Tibial nerve (tissue), 4 donors: ENCODE measurements at regions not wholly inside any gene's neighbourhood (a gene's known extent, or its start where the extent isn't known, plus 50 kb on each side); places are given as distances from the start of the nearest gene placed in this dataset.

Experiments used
- DNase-seq, 2 donors: peaks; one replicate each; pipeline ENCODE4 v3.0.0-alpha.2; 2019; ENCODE audit warnings: low spot score in 2 of 2
- H3K27ac ChIP-seq, 4 donors: fragments of 200-600 bp; sonication (generic) in 3 of 4; one replicate each; pipeline ENCODE4 v1.5.1; 2017 to 2019; ENCODE audit warnings: mild to moderate bottlenecking in 1 of 4
- H3K27me3 ChIP-seq, 2 donors: fragments of 200-600 bp; sonication (generic) in 1 of 2; one replicate each; pipeline versions ENCODE4 v1.5.1 to v1.6.0; 2017 to 2019
- H3K36me3 ChIP-seq, 3 donors: fragments of 200-600 bp; sonication (generic); one replicate each; pipeline ENCODE4 v1.5.1; 2018 to 2019
- H3K4me1 ChIP-seq, 4 donors: fragments of 200-600 bp; sonication (generic) in 3 of 4; one replicate each; pipeline ENCODE4 v1.5.1; 2017 to 2019
- H3K4me3 ChIP-seq, 4 donors: fragments of 200-600 bp; sonication (generic) in 3 of 4; one replicate each; pipeline ENCODE4 v1.5.1; 2017 to 2019; ENCODE audit warnings: mild to moderate bottlenecking in 1 of 4, moderate library complexity in 1 of 4
- H3K9me3 ChIP-seq, 4 donors: fragments of 200-600 bp; sonication (generic) in 3 of 4; one replicate each; pipeline ENCODE4 v1.5.1; 2017 to 2019
- EP300 ChIP-seq, 2 donors: sonication (generic); formaldehyde crosslinking; IDR thresholded peaks; one replicate each; pipeline ENCODE4 v1.6.1; 2017; ENCODE audit warnings: antibody characterized with exemption in 2 of 2, mild to moderate bottlenecking in 1 of 2
- POLR2A ChIP-seq, 2 donors: fragments of 450-650 bp; IDR thresholded peaks; one replicate each; pipeline ENCODE4 v1.6.1; 2017; ENCODE audit warnings: antibody characterized with exemption in 2 of 2, mild to moderate bottlenecking in 2 of 2, moderate library complexity in 2 of 2
- WGBS, 2 donors: methylation state at CpG; one replicate each; pipeline ENCODE4 v1.1.5; 2018; 5-methylcytosine and 5-hydroxymethylcytosine counted together
- TF ChIP-seq, protein P1 (sequence below), 5 experiments: fragments of 200-600 bp in 3 of 5; fragments of 450-650 bp in 2 of 5; sonication (generic) in 3 of 5; IDR thresholded peaks; one replicate each; pipeline ENCODE4 v1.5.1; 2016 to 2019; ENCODE audit warnings: antibody characterized with exemption in 5 of 5, mild to moderate bottlenecking in 3 of 5, moderate library complexity in 2 of 5

- Histone ChIP-seq H3K4me1 (no peaks in the 10 kb centered on the region), H3K27me3 (no peaks in the 10 kb centered on the region), H3K4me3 (no peak overlapping the region), H3K27ac (no peak overlapping the region), H3K36me3 (no peaks in the 10 kb centered on the region), H3K9me3 (no peaks in the 10 kb centered on the region)
- 57 to 64% methylated on average over 21 of the region's 21 CpGs for WGBS, 2 donors
- TF ChIP-seq EP300 (IDR thresholded peaks at IDR 0.05) = no peak
- TF ChIP-seq, protein P1, sequence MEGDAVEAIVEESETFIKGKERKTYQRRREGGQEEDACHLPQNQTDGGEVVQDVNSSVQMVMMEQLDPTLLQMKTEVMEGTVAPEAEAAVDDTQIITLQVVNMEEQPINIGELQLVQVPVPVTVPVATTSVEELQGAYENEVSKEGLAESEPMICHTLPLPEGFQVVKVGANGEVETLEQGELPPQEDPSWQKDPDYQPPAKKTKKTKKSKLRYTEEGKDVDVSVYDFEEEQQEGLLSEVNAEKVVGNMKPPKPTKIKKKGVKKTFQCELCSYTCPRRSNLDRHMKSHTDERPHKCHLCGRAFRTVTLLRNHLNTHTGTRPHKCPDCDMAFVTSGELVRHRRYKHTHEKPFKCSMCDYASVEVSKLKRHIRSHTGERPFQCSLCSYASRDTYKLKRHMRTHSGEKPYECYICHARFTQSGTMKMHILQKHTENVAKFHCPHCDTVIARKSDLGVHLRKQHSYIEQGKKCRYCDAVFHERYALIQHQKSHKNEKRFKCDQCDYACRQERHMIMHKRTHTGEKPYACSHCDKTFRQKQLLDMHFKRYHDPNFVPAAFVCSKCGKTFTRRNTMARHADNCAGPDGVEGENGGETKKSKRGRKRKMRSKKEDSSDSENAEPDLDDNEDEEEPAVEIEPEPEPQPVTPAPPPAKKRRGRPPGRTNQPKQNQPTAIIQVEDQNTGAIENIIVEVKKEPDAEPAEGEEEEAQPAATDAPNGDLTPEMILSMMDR (IDR thresholded peaks at IDR 0.05) = no peak
- TF ChIP-seq POLR2A (IDR thresholded peaks at IDR 0.05) = no peak
- no peak for DNase-seq
Measured at GRCh38 chr2:66070721-66071602, 364.0 kb upstream of the MEIS1 start.

DNA sequence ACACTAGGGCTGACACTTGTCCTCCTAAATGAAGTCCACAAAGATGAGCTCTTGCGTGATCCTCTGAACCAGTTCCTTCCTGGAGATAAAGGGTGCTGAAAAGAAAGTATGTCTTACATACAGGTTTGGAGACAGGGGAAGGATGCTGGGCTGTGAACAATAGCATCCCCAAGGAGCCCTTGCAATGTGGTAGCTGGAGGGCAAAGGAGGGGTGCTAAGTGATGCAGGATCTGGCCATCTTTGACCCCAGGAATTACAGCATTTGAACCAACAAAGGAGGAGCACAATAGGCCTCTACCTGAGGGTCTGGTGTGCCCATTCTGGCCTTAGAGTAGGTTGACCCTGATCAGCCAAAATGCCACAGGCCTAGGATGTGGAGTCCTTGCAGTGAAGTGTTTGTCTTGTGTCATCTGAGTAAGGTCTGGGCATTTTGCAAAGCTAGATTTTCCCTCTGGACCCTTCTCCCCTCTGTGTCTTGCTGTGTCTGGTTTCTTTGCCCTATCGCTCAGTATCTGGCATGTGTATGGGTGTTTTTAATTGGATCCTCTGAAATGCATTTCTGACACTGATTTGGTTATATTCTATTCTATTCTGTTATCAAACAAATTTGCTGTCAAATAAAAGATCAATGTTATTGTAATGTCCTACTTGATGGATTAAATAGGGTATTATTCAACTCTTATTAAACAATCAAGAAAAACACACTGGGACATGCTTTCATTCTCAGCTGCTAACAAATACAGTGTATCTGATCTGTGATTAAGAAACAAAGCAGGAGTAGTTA lies 364.8 kb upstream of the MEIS1 start:
- DNase-seq = no peak
- H3K27ac ChIP-seq = no peak overlapping the region
- no peaks in the 10 kb centered on the region for H3K36me3 ChIP-seq
- WGBS, 2 donors = 96% methylated on average over 2 of the region's 2 CpGs
- no peak overlapping the region for H3K4me3 ChIP-seq
- TF ChIP-seq, protein P1 (IDR thresholded peaks at IDR 0.05) = no peak
- TF ChIP-seq EP300 (IDR thresholded peaks at IDR 0.05) (no peak), POLR2A (IDR thresholded peaks at IDR 0.05) (no peak)
- H3K9me3 ChIP-seq = no peaks in the 10 kb centered on the region
- H3K4me1 ChIP-seq = no peaks in the 10 kb centered on the region
- H3K27me3 ChIP-seq = no peaks in the 10 kb centered on the region

DNA sequence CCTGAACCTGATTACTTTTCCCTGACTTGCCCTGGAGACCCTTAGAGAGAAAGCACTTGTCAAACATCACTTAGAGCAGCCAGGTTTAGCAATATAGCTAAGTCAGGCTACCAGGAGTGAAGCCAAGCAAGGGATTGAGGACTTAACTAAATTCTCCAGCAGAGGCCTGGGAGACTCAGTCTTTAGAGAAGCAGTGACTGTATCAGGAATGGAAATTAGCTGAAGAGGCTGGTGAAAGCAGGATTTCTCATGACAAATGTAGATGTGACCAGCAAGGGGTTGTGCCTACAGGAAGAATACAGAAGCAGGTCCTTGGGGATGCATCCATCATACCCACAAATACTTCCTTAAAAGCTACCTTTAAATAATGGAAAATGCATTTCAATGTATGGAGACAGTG lies 368.9 kb upstream of the MEIS1 start:
- Histone ChIP-seq H3K27ac (no peak overlapping the region), H3K4me1 (no peaks in the 10 kb centered on the region), H3K36me3 (no peaks in the 10 kb centered on the region), H3K4me3 (no peak overlapping the region), H3K9me3 (no peaks in the 10 kb centered on the region), H3K27me3 (no peaks in the 10 kb centered on the region)
- TF ChIP-seq POLR2A (IDR thresholded peaks at IDR 0.05) (no peak), EP300 (IDR thresholded peaks at IDR 0.05) (no peak)
- TF ChIP-seq, protein P1 (IDR thresholded peaks at IDR 0.05) = no peak
- no peak for DNase-seq

GRCh38 chr2:66059332-66059731 lies 375.6 kb upstream of the MEIS1 start:
- Histone ChIP-seq H3K27me3 (no peaks in the 10 kb centered on the region), H3K4me1 (no peaks in the 10 kb centered on the region), H3K36me3 (no peaks in the 10 kb centered on the region), H3K4me3 (no peak overlapping the region), H3K27ac (no peak overlapping the region), H3K9me3 (no peaks in the 10 kb centered on the region)
- DNase-seq = no peak
- TF ChIP-seq EP300 (IDR thresholded peaks at IDR 0.05) = no peak
- TF ChIP-seq POLR2A (IDR thresholded peaks at IDR 0.05) = no peak
- TF ChIP-seq, protein P1 (IDR thresholded peaks at IDR 0.05) = no peak

DNA sequence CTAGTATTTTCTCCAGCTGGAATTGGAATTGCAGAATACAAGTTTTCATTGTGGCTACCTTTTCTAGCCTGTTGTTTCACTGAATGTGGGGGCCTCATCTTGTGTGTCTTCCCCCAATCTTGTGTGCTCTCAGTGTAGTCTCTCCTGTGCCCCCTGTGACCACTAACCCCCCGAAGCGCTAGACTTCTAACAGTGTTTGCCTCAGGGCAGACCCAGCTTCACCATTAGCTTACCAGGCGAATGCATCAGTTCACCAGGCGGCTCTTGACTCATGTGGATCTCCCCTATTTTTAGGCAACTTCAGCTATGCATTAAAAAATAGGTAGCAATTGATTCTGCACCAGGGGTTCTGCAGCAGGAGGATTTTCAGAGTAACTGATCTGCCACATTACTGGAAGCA lies 376.2 kb upstream of the MEIS1 start:
- Histone ChIP-seq H3K27me3 (no peaks in the 10 kb centered on the region), H3K4me3 (no peak overlapping the region), H3K27ac (no peak overlapping the region), H3K4me1 (no peaks in the 10 kb centered on the region), H3K9me3 (no peaks in the 10 kb centered on the region), H3K36me3 (no peaks in the 10 kb centered on the region)
- TF ChIP-seq, protein P1 (IDR thresholded peaks at IDR 0.05) = no peak
- TF ChIP-seq EP300 (IDR thresholded peaks at IDR 0.05) = no peak
- TF ChIP-seq POLR2A (IDR thresholded peaks at IDR 0.05) = no peak
- WGBS, 2 donors = 84 to 85% methylated on average over 4 of the region's 4 CpGs
- DNase-seq = no peak
